H9 (cell line): ENCODE measurements at regions not wholly inside any gene's neighbourhood (a gene's known extent, or its start where the extent isn't known, plus 50 kb on each side); places are given as distances from the start of the nearest gene placed in this dataset.

Source experiments
- DNase-seq: peaks from one replicate; pipeline ENCODE4 v3.0.0-alpha.2; 2017
- H2AFZ ChIP-seq: one replicate; pipeline ENCODE4 v1.6.1; 2013; ENCODE audit warnings: mild to moderate bottlenecking, low read length, control low read depth, moderate library complexity
- H2AK5ac ChIP-seq: 2 replicates; pipeline ENCODE4 v1.6.1; 2013; ENCODE audit warnings: low read length, control low read depth, mixed read lengths; ENCODE audit not compliant: insufficient read length
- H2BK120ac ChIP-seq: one replicate; pipeline ENCODE4 v1.6.1; 2013; ENCODE audit warnings: low read depth, mild to moderate bottlenecking, low read length, control low read depth, inconsistent platforms; ENCODE audit not compliant: poor library complexity, severe bottlenecking
- H2BK12ac ChIP-seq: 2 replicates; pipeline ENCODE4 v1.6.1; 2013; ENCODE audit warnings: low read length, control low read depth, mixed read lengths, low read depth; ENCODE audit not compliant: insufficient read length
- H2BK15ac ChIP-seq: 2 replicates; pipeline ENCODE4 v1.6.1; 2013; ENCODE audit warnings: low read depth, low read length, control low read depth
- H2BK20ac ChIP-seq: one replicate; pipeline ENCODE4 v1.6.1; 2013; ENCODE audit warnings: low read depth, mild to moderate bottlenecking, low read length, control low read depth, inconsistent platforms; ENCODE audit not compliant: poor library complexity, severe bottlenecking
- H2BK5ac ChIP-seq: 2 replicates; pipeline ENCODE4 v1.6.1; 2013; ENCODE audit warnings: low read length, control low read depth, mixed read lengths; ENCODE audit not compliant: insufficient read length
- H3K14ac ChIP-seq: 2 replicates; pipeline ENCODE4 v1.6.1; 2013; ENCODE audit warnings: low read length, control low read depth; ENCODE audit not compliant: insufficient read depth
- H3K18ac ChIP-seq: 2 replicates; pipeline ENCODE4 v1.6.1; 2013; ENCODE audit warnings: low read depth, mild to moderate bottlenecking, mixed read lengths, low read length, control low read depth; ENCODE audit not compliant: insufficient read length
- H3K23ac ChIP-seq: 2 replicates; pipeline ENCODE4 v1.6.1; 2013; ENCODE audit warnings: low read length, control low read depth, mixed read lengths, low read depth; ENCODE audit not compliant: insufficient read length
- H3K23me2 ChIP-seq: 2 replicates; pipeline ENCODE4 v1.6.1; 2013; ENCODE audit warnings: low read depth, mild to moderate bottlenecking, mixed read lengths, low read length, control low read depth; ENCODE audit not compliant: insufficient read length, poor library complexity, severe bottlenecking
- H3K27ac ChIP-seq: 2 replicates; pipeline ENCODE4 v1.5.1; 2013; ENCODE audit warnings: low read length, control low read depth, mixed read lengths, low read depth; ENCODE audit not compliant: insufficient read length
- H3K27me3 ChIP-seq: 2 replicates; pipeline ENCODE4 v1.6.1; 2013; ENCODE audit warnings: low read length, control low read depth, inconsistent platforms; ENCODE audit not compliant: insufficient read depth
- H3K4ac ChIP-seq: 2 replicates; pipeline ENCODE4 v1.6.1; 2013; ENCODE audit warnings: low read depth, mild to moderate bottlenecking, control low read depth, inconsistent platforms, low read length, moderate library complexity
- H3K4me1 ChIP-seq: 2 replicates; pipeline ENCODE4 v1.6.1; 2013; ENCODE audit warnings: low read length, control low read depth, inconsistent platforms; ENCODE audit not compliant: insufficient read depth
- H3K4me2 ChIP-seq: 2 replicates; pipeline ENCODE4 v1.6.1; 2013; ENCODE audit warnings: low read length, control low read depth, mixed read lengths; ENCODE audit not compliant: insufficient read length, insufficient read depth
- H3K56ac ChIP-seq: 2 replicates; pipeline ENCODE4 v1.6.1; 2013; ENCODE audit warnings: low read depth, mild to moderate bottlenecking, mixed read lengths, low read length, control low read depth; ENCODE audit not compliant: insufficient read length
- H3K79me1 ChIP-seq: 2 replicates; pipeline ENCODE4 v1.6.1; 2013; ENCODE audit warnings: low read depth, mild to moderate bottlenecking, moderate library complexity, low read length, control low read depth, inconsistent platforms; ENCODE audit not compliant: insufficient read depth, poor library complexity, severe bottlenecking
- H3K79me2 ChIP-seq: 2 replicates; pipeline ENCODE4 v1.6.1; 2013; ENCODE audit warnings: low read length, control low read depth, inconsistent platforms; ENCODE audit not compliant: insufficient read depth
- H3K9ac ChIP-seq: 2 replicates; pipeline ENCODE4 v1.6.1; 2013; ENCODE audit warnings: low read length, control low read depth, mixed read lengths; ENCODE audit not compliant: insufficient read length; ENCODE audit errors: extremely low read depth
- H3K9me3 ChIP-seq: one replicate; pipeline ENCODE4 v1.6.1; 2013; ENCODE audit warnings: low read depth, low read length, inconsistent platforms; ENCODE audit not compliant: control insufficient read depth
- H3T11ph ChIP-seq: one replicate; pipeline ENCODE4 v1.6.1; 2013; ENCODE audit warnings: mild to moderate bottlenecking, low read length, control low read depth, inconsistent platforms
- H4K20me1 ChIP-seq: one replicate; pipeline ENCODE4 v1.6.1; 2013; ENCODE audit not compliant: control insufficient read depth, insufficient read length, insufficient read depth
- H4K5ac ChIP-seq: 2 replicates; pipeline ENCODE4 v1.6.1; 2013; ENCODE audit warnings: low read depth, mild to moderate bottlenecking, mixed read lengths, low read length, control low read depth; ENCODE audit not compliant: insufficient read length
- H4K8ac ChIP-seq: replicated peaks from 2 replicates; pipeline ENCODE4 v1.6.1; 2013; ENCODE audit warnings: low read length, control low read depth, mixed read lengths, low read depth; ENCODE audit not compliant: insufficient read length
- H4K91ac ChIP-seq: 2 replicates; pipeline ENCODE4 v1.6.1; 2013; ENCODE audit warnings: low read depth, mild to moderate bottlenecking, moderate library complexity, mixed read lengths, low read length, control low read depth; ENCODE audit not compliant: insufficient read length
- H3K27ac Mint-ChIP-seq, 3 experiments: 2 replicates in 2 of 3; 3 replicates in 1 of 3; pipeline ENCODE4 v1.8.0; 2020 to 2021; ENCODE audit warnings: mixed read lengths in 3 of 3, mild to moderate bottlenecking in 1 of 3, moderate library complexity in 1 of 3
- H3K27me3 Mint-ChIP-seq: 2 replicates; pipeline ENCODE4 v1.8.0; 2021; ENCODE audit warnings: low read depth, mild to moderate bottlenecking, moderate library complexity, mixed read lengths
- H3K36me3 Mint-ChIP-seq, 3 experiments: 2 replicates in 2 of 3; 3 replicates in 1 of 3; pipeline ENCODE4 v1.8.0; 2020 to 2021; ENCODE audit warnings: low read depth in 3 of 3, mixed read lengths in 3 of 3; ENCODE audit not compliant: insufficient read depth in 1 of 3
- H3K4me1 Mint-ChIP-seq, 2 experiments: 2 replicates each; pipeline ENCODE4 v1.8.0; 2020; ENCODE audit warnings: mixed read lengths in 2 of 2
- H3K4me3 Mint-ChIP-seq, 2 experiments: 2 replicates in 1 of 2; 3 replicates in 1 of 2; pipeline ENCODE4 v1.8.0; 2020 to 2021; ENCODE audit warnings: mild to moderate bottlenecking in 2 of 2, mixed read lengths in 2 of 2, moderate library complexity in 1 of 2
- H3K9me3 Mint-ChIP-seq, 2 experiments: 2 replicates in 1 of 2; 3 replicates in 1 of 2; pipeline ENCODE4 v1.8.0; 2020; ENCODE audit warnings: mild to moderate bottlenecking in 2 of 2, mixed read lengths in 2 of 2, moderate library complexity in 1 of 2
- WGBS: extraction: QIAGEN DNeasy Blood & Tissue Kit; methylation state at CpG from one replicate; pipeline ENCODE4 v1.1.7; 2013; ENCODE audit warnings: missing lambda C conversion rate, low lambda C conversion rate, mixed read lengths; ENCODE audit not compliant: insufficient read length; ENCODE audit errors: extremely low coverage; 5-methylcytosine and 5-hydroxymethylcytosine counted together
- TF ChIP-seq, protein P1 (sequence below): fragments of 200-600 bp; sonication (generic); conservative IDR thresholded peaks from 3 replicates; pipeline ENCODE4 v1.8.0; 2021; ENCODE audit warnings: antibody characterized with exemption, mild to moderate bottlenecking

DNA sequence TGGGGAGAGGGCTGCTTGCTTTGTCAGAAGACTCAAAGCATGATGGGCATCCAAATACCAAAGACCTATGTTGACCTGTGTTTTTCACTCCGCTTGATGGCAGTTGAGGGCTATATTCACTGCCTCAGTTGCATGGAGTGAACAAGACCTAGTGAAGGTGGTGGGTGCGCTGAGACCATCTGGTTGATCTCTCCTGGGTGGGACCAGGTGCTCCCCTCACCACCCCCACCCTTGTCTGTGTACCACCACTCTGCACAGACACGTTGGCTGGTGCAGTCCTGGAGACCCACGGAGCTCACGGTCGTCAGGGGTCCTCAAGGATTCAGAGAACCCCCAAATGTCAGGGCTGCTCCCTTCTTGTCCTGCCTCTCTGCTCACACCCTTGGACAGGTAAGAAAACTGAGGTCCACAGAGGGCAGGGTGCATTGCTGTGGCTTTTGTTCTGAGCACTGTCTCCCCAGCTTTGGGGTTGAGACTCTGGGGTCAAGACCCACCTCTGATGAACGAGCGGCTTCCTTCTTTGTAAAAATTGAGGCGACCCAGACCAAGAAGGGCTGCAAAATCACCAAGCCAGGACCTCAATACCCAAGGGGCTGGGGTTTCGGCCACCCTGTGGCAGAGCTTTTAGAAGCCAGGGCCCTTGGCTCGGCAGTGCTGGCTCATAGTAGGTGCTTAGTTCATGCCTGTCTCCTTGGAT, 166.3 kb upstream of the RTL1 start:
- Histone ChIP-seq H2BK20ac (no peak overlapping the region), H4K91ac (no peak overlapping the region), H2AK5ac (no peak overlapping the region), H3K9ac (no peak overlapping the region), H4K5ac (no peak overlapping the region), H3K27ac (no peak overlapping the region), H3T11ph (no peak overlapping the region), H3K79me2 (no peaks in the 10 kb centered on the region), H2AFZ (no peak overlapping the region), H3K4ac (no peak overlapping the region), H4K20me1 (no peaks in the 10 kb centered on the region), H2BK120ac (no peak overlapping the region), H3K4me2 (no peak overlapping the region), H2BK12ac (no peak overlapping the region), H3K27me3 (no peaks in the 10 kb centered on the region), H3K79me1 (no peaks in the 10 kb centered on the region), H3K23me2 (no peaks in the 10 kb centered on the region), H2BK15ac (no peak overlapping the region), H3K4me1 (peaks cover 3% of the 10 kb centered on the region; the same call in 1 of the 2 replicates), H3K9me3 (no peaks in the 10 kb centered on the region), H3K14ac (no peak overlapping the region), H3K23ac (no peak overlapping the region), H4K8ac (no peak overlapping the region), H2BK5ac (no peak overlapping the region), H3K56ac (no peak overlapping the region), H3K18ac (no peak overlapping the region)
- DNase-seq, result peak; percentile 11
- TF ChIP-seq, protein P1, sequence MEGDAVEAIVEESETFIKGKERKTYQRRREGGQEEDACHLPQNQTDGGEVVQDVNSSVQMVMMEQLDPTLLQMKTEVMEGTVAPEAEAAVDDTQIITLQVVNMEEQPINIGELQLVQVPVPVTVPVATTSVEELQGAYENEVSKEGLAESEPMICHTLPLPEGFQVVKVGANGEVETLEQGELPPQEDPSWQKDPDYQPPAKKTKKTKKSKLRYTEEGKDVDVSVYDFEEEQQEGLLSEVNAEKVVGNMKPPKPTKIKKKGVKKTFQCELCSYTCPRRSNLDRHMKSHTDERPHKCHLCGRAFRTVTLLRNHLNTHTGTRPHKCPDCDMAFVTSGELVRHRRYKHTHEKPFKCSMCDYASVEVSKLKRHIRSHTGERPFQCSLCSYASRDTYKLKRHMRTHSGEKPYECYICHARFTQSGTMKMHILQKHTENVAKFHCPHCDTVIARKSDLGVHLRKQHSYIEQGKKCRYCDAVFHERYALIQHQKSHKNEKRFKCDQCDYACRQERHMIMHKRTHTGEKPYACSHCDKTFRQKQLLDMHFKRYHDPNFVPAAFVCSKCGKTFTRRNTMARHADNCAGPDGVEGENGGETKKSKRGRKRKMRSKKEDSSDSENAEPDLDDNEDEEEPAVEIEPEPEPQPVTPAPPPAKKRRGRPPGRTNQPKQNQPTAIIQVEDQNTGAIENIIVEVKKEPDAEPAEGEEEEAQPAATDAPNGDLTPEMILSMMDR, result no peak
- Mint-ChIP-seq H3K27ac (no peak overlapping the region), H3K27me3 (peaks cover 6% of the 10 kb centered on the region), H3K4me3 (no peak overlapping the region), H3K36me3 (no peaks in the 10 kb centered on the region; a peak in 1 of 7 replicates), H3K9me3 (peaks cover 0 to 3% of the 10 kb centered on the region in 2 experiments; a peak in 1 of 5 replicates), H3K4me1 (peaks cover 13 to 24% of the 10 kb centered on the region in 2 experiments)
- WGBS, result no CpG with 5 or more reads among the region's 11 CpGs
